SU-DHL-6 (cell line): ENCODE measurements at regions not wholly inside any gene's neighbourhood (a gene's known extent, or its start where the extent isn't known, plus 50 kb on each side); places are given as distances from the start of the nearest gene placed in this dataset.
"Not testable (repeated sequence)": the region's sequence is repeated elsewhere in the genome, so short reads cannot be mapped to it uniquely, and the experiment has no call there.

Source experiments
- H2AFZ ChIP-seq: fragments of 200-600 bp; sonication (generic); 2 replicates; pipeline ENCODE4 v1.6.1; 2014; ENCODE audit warnings: low read depth, mild to moderate bottlenecking, moderate library complexity, mixed read lengths, antibody characterized with exemption, low read length; ENCODE audit not compliant: severe bottlenecking
- H3F3A ChIP-seq: fragments of 200-600 bp; shearing (Covaris generic); 2 replicates; pipeline ENCODE4 v1.6.0; 2016; ENCODE audit warnings: antibody characterized with exemption, mild to moderate bottlenecking; ENCODE audit not compliant: insufficient read depth
- H3K27ac ChIP-seq: fragments of 200-600 bp; sonication (generic); 2 replicates; pipeline ENCODE4 v1.5.1; 2016; ENCODE audit warnings: low read depth, mild to moderate bottlenecking, low read length, moderate library complexity, mixed read lengths
- H3K27me3 ChIP-seq: fragments of 200-600 bp; sonication (generic), shearing (Covaris generic); 2 replicates; pipeline ENCODE4 v1.6.0; 2014; ENCODE audit warnings: mild to moderate bottlenecking, low read length
- H3K36me3 ChIP-seq: fragments of 200-600 bp; sonication (generic); 2 replicates; pipeline ENCODE4 v1.6.1; 2014; ENCODE audit warnings: mild to moderate bottlenecking, low read length, mixed read lengths
- H3K4me2 ChIP-seq: fragments of 300-600, 200-600 bp; shearing (Covaris generic), sonication (generic); 2 replicates; pipeline ENCODE4 v1.6.0; 2014; ENCODE audit warnings: low read length, low read depth, mild to moderate bottlenecking; ENCODE audit not compliant: poor library complexity, severe bottlenecking
- H3K4me3 ChIP-seq: fragments of 200-600 bp; sonication (generic); 2 replicates; pipeline ENCODE4 v1.5.1; 2014; ENCODE audit warnings: antibody characterized with exemption, low read length, mild to moderate bottlenecking, mixed read lengths; ENCODE audit not compliant: insufficient read depth, poor library complexity, severe bottlenecking
- H3K79me2 ChIP-seq: fragments of 200-600 bp; sonication (generic); 2 replicates; pipeline ENCODE4 v1.6.1; 2014; ENCODE audit warnings: mild to moderate bottlenecking, low read length, moderate library complexity; ENCODE audit not compliant: insufficient read depth
- H3K9ac ChIP-seq: fragments of 200-600 bp; sonication (generic); 2 replicates; pipeline ENCODE4 v1.7.0; 2014; ENCODE audit warnings: mild to moderate bottlenecking, low read length
- H3K9me2 ChIP-seq: fragments of 200-600 bp; sonication (generic); replicated peaks from 2 replicates; pipeline ENCODE4 v1.6.1; 2014; ENCODE audit warnings: low read length; ENCODE audit not compliant: insufficient read depth
- H3K9me3 ChIP-seq: fragments of 200-600 bp; sonication (generic); 2 replicates; pipeline ENCODE4 v1.6.1; 2014; ENCODE audit warnings: low read length, mixed read lengths; ENCODE audit not compliant: insufficient read depth
- H4K20me1 ChIP-seq: fragments of 200-600 bp; sonication (generic); 2 replicates; pipeline ENCODE4 v1.6.1; 2014; ENCODE audit warnings: low read depth, mild to moderate bottlenecking, antibody characterized with exemption, low read length, moderate library complexity, mixed read lengths
- EZH2phosphoT487 ChIP-seq: fragments of 200-600 bp; sonication (generic), shearing (Covaris generic); conservative IDR thresholded peaks from 2 replicates; pipeline ENCODE4 v1.6.1; 2018; ENCODE audit warnings: mild to moderate bottlenecking, antibody characterized with exemption, low read length, moderate library complexity, mixed read lengths
- TF ChIP-seq, protein P1 (sequence below): fragments of 200-600 bp; sonication (generic); IDR thresholded peaks from one replicate; pipeline ENCODE4 v1.5.1; 2017; ENCODE audit warnings: antibody characterized with exemption, mild to moderate bottlenecking, low read length, moderate library complexity; ENCODE audit not compliant: insufficient read depth, poor library complexity, severe bottlenecking

DNA sequence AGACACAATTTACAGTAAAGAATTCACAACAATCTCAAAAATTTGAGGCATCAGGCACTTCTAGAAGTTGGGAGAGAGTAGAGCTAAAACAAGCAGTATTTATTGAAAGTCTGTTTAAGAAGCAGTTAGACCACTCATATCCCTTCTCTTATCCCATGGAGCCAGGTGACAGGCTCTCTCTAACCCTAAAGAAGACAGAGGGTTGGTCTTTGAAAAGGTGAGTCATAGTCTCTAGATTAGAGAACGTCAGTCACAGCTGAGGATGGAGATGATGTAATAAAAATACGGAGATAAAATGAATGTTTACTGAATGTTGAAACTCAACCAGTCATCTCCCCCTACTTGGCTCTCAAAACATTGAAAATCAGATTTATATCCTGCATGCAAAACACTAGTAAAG is 223.8 kb downstream of the CHIC2 start:
- H3K27ac ChIP-seq: no peak overlapping the region
- H3K36me3 ChIP-seq: no peaks in the 10 kb centered on the region
- no peaks in the 10 kb centered on the region for H3K79me2 ChIP-seq
- H3K27me3 ChIP-seq: no peaks in the 10 kb centered on the region
- H2AFZ ChIP-seq: no peak overlapping the region
- H4K20me1 ChIP-seq: no peaks in the 10 kb centered on the region
- H3K9ac ChIP-seq: no peak overlapping the region
- no peaks in the 10 kb centered on the region for H3K9me2 ChIP-seq
- no peak overlapping the region for H3K4me2 ChIP-seq
- H3K9me3 ChIP-seq: no peaks in the 10 kb centered on the region
- TF ChIP-seq, protein P1, sequence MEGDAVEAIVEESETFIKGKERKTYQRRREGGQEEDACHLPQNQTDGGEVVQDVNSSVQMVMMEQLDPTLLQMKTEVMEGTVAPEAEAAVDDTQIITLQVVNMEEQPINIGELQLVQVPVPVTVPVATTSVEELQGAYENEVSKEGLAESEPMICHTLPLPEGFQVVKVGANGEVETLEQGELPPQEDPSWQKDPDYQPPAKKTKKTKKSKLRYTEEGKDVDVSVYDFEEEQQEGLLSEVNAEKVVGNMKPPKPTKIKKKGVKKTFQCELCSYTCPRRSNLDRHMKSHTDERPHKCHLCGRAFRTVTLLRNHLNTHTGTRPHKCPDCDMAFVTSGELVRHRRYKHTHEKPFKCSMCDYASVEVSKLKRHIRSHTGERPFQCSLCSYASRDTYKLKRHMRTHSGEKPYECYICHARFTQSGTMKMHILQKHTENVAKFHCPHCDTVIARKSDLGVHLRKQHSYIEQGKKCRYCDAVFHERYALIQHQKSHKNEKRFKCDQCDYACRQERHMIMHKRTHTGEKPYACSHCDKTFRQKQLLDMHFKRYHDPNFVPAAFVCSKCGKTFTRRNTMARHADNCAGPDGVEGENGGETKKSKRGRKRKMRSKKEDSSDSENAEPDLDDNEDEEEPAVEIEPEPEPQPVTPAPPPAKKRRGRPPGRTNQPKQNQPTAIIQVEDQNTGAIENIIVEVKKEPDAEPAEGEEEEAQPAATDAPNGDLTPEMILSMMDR: no peak
- no peak for TF ChIP-seq EZH2phosphoT487
- H3K4me3 ChIP-seq: no peak overlapping the region
- no peaks in the 10 kb centered on the region for H3F3A ChIP-seq

DNA sequence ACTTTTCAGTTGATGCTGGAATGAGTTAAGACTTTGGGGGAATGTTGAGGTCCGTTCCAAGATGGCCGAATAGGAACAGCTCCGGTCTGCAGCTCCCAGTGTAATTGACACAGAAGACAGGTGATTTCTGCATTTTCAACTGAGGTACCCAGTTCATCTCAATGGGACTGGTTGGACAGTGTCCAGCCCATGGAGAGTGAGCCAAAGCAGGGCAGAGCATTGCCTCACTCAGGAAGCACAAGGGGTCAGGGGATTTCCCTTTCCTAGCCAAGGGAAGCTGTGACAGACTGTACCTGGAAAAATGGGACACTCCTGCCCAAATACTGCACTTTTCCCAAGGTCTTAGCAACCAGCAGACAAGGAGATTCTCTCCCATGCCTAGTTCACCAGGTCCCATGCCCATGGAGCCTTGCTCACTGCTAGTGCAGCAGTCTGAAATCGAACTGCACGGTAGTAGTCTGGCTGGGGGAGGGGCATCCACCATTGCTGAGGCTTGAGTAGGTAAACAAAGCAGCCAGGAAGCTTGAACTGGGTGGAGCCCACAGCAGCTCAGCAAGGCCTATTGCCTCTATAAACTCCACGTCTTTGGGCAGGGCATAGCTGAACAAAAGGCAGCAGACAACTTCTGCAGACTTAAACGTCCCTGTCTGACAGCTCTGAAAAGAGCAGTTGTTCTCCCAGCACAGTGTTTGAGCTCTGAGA is 231.0 kb downstream of the CHIC2 start:
- not testable (repeated sequence) for H3K79me2 ChIP-seq, H3K36me3 ChIP-seq, H2AFZ ChIP-seq, H4K20me1 ChIP-seq, H3K4me2 ChIP-seq, H3K9ac ChIP-seq, H3K9me2 ChIP-seq, H3K27me3 ChIP-seq, H3K9me3 ChIP-seq, H3K27ac ChIP-seq, H3K4me3 ChIP-seq, H3F3A ChIP-seq

DNA sequence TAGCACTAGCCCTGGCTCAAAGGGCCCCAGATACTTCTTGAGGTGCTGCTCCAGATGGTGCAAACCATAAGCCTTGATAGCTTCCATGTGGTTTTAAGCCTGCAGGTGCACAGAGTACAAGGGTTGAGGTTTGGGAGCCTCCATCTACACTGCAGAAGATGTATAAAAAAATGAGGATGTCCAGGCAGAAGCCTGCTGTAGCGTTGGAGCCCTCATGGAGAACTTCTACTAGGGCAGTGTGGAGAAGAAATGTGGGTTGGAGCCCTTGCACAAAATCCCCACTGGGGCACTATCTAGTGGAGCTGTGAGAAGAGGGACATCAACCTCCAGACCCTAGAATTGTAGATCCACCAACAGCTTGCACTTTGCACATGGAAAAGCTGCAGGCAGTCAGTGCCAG is 231.9 kb downstream of the CHIC2 start:
- no peak overlapping the region for H3K9ac ChIP-seq
- H4K20me1 ChIP-seq: no peaks in the 10 kb centered on the region

DNA sequence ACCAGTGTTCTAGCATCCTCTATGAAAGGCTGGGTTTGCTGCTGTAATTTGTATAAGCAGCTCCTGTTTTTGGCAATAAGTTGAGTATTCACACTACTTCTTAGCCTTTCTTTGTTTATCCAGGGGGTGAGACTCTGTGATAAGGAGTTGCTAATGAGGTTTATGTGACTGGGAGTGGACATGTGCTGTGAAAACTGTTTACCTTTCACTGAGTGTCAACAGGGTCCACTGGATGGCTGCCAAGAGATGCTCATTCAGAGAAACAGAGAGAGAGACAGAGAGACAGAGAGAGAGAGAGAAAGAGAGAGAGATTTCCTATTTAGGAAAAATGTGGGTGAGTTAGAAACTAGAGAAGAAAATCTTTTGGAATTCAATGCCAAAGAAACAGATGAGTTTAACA is 233.9 kb downstream of the CHIC2 start:
- H3K9me3 ChIP-seq: no peaks in the 10 kb centered on the region
- TF ChIP-seq, protein P1: no peak
- TF ChIP-seq EZH2phosphoT487: no peak
- no peaks in the 10 kb centered on the region for H3K27me3 ChIP-seq

More for the DNA sequence above, 231.9 kb downstream of the CHIC2 start:
- Histone ChIP-seq H2AFZ (no peak overlapping the region), H3K27me3 (no peaks in the 10 kb centered on the region), H3K79me2 (no peaks in the 10 kb centered on the region), H3K27ac (no peak overlapping the region), H3K4me2 (no peak overlapping the region), H3K9me3 (no peaks in the 10 kb centered on the region), H3K4me3 (no peak overlapping the region), H3K9me2 (no peaks in the 10 kb centered on the region), H3K36me3 (no peaks in the 10 kb centered on the region), H3F3A (no peaks in the 10 kb centered on the region)
- TF ChIP-seq, protein P1: no peak
- no peak for TF ChIP-seq EZH2phosphoT487

More for the DNA sequence above, 233.9 kb downstream of the CHIC2 start:
- Histone ChIP-seq H3K9ac (no peak overlapping the region), H4K20me1 (no peaks in the 10 kb centered on the region), H3K4me2 (no peak overlapping the region), H3K27ac (no peak overlapping the region), H3K9me2 (no peaks in the 10 kb centered on the region), H2AFZ (no peak overlapping the region), H3K79me2 (no peaks in the 10 kb centered on the region), H3K36me3 (no peaks in the 10 kb centered on the region), H3K4me3 (no peak overlapping the region), H3F3A (no peaks in the 10 kb centered on the region)
